ENCODE measurements at regions not wholly inside any gene's neighbourhood (a gene's known extent, or its start where the extent isn't known, plus 50 kb on each side); places are given as distances from the start of the nearest gene placed in this dataset.

GRCh38 chr18:34592961-34593382 lies 117.1 kb upstream of the DTNA start:
- peak; percentile 58 for DNase-seq (ENCODE audit: low read depth, low spot score)

- DNase-seq (ENCODE audit: low read depth, low spot score) = no peak
These were observed 115.8 kb upstream of the DTNA start for GRCh38 chr18:34594266-34594665.

GRCh38 chr18:34595690-34596089 lies 114.4 kb upstream of the DTNA start:
- DNase-seq (ENCODE audit: low read depth, low spot score) = peak; percentile 50

- DNase-seq (ENCODE audit: low read depth, low spot score) = no peak
These were observed 111.9 kb upstream of the DTNA start for GRCh38 chr18:34598120-34598635.

GRCh38 chr18:34600158-34600557 lies 109.9 kb upstream of the DTNA start:
- no peak for DNase-seq (ENCODE audit: low read depth, low spot score)

GRCh38 chr18:34600874-34601656 lies 109.0 kb upstream of the DTNA start:
- no peak for DNase-seq (ENCODE audit: low read depth, low spot score)

- DNase-seq (ENCODE audit: low read depth, low spot score) = no peak
These were observed 105.5 kb upstream of the DTNA start for GRCh38 chr18:34604591-34604990.

GRCh38 chr18:34606851-34607250 lies 103.2 kb upstream of the DTNA start:
- DNase-seq (ENCODE audit: low read depth, low spot score) = no peak

GRCh38 chr18:34608064-34608463 lies 102.0 kb upstream of the DTNA start:
- no peak for DNase-seq (ENCODE audit: low read depth, low spot score)

GRCh38 chr18:34609986-34610648 lies 100.0 kb upstream of the DTNA start:
- DNase-seq (ENCODE audit: low read depth, low spot score) = no peak

GRCh38 chr18:34611904-34612303 lies 98.2 kb upstream of the DTNA start:
- no peak for DNase-seq (ENCODE audit: low read depth, low spot score)

GRCh38 chr18:34620258-34620861 lies 89.7 kb upstream of the DTNA start:
- DNase-seq (ENCODE audit: low read depth, low spot score) = no peak

GRCh38 chr18:34623557-34623956 lies 86.5 kb upstream of the DTNA start:
- no peak for DNase-seq (ENCODE audit: low read depth, low spot score)

GRCh38 chr18:34624551-34624950 lies 85.5 kb upstream of the DTNA start:
- DNase-seq (ENCODE audit: low read depth, low spot score) = no peak

GRCh38 chr18:34626404-34627136 lies 83.5 kb upstream of the DTNA start:
- no peak for DNase-seq (ENCODE audit: low read depth, low spot score)

- DNase-seq (ENCODE audit: low read depth, low spot score) = no peak
These were observed 82.8 kb upstream of the DTNA start for GRCh38 chr18:34627137-34627920.

- DNase-seq (ENCODE audit: low read depth, low spot score) = no peak
These were observed 78.8 kb upstream of the DTNA start for GRCh38 chr18:34631093-34631966.

- no peak for DNase-seq (ENCODE audit: low read depth, low spot score)
These were observed 77.8 kb upstream of the DTNA start for GRCh38 chr18:34632321-34632720.

- no peak for DNase-seq (ENCODE audit: low read depth, low spot score)
These were observed 76.7 kb upstream of the DTNA start for GRCh38 chr18:34633368-34633767.
